K562 (cell line): ENCODE measurements at regions not wholly inside any gene's neighbourhood (a gene's known extent, or its start where the extent isn't known, plus 50 kb on each side); places are given as distances from the start of the nearest gene placed in this dataset.
"Not testable (repeated sequence)": the region's sequence is repeated elsewhere in the genome, so short reads cannot be mapped to it uniquely, and the experiment has no call there.

Experiments
- ATAC-seq: fragments of 200-7000 bp; cut with Tn5 transposase; 3 replicates; pipeline ENCODE4 v1.9.1; 2020; ENCODE audit warnings: moderate library complexity
- BruUV-seq: library from RNA; stranded (reverse); fragments of 400-500 nt; replicated peaks from 2 replicates; lab custom pipeline; 2021; lab: Mats Ljungman, UMichigan
- CTCF ChIA-PET: fragments of 300-600 bp; formaldehyde crosslinking; extraction: SDS; loops from one replicate; lab custom pipeline; 2021; ENCODE audit warnings: low intra/inter-chr PET ratio; lab: Yijun Ruan, JAX
- POLR2A ChIA-PET: fragments of 300-600, 350-650 bp; sonication (Branson Sonifier 250); formaldehyde crosslinking; extraction: SDS; loops from one replicate; lab custom pipeline; 2021; ENCODE audit warnings: antibody characterized with exemption, inconsistent platforms; lab: Yijun Ruan, JAX
- DNase-seq, 4 experiments: peaks; one replicate each; pipeline versions ENCODE4 v3.0.0 to v3.0.0-alpha.2; 2011 to 2018; ENCODE audit warnings: low spot score in 3 of 4, mixed read lengths in 3 of 4; ENCODE audit errors: extremely low read depth in 1 of 4
- FAIRE-seq: peaks from 2 replicates; lab custom pipeline; 2011; peaks lifted over from hg19 to GRCh38; lab: Jason Lieb, UNC
- H2AFZ ChIP-seq: 2 replicates; pipeline ENCODE4 v1.6.0; 2011; ENCODE audit warnings: low read depth, low read length, control low read depth, inconsistent platforms
- H3K27ac ChIP-seq: fragments of 200-600 bp; 3 replicates; pipeline ENCODE4 v1.8.0; 2011; ENCODE audit warnings: low read depth, mild to moderate bottlenecking, control low read depth, inconsistent platforms, low read length, moderate library complexity, mixed read lengths; ENCODE audit errors: extremely low read depth
- H3K27me3 ChIP-seq, 2 experiments: fragments of 300-600 bp in 1 of 2; 2 replicates in 1 of 2; 3 replicates in 1 of 2; pipeline versions ENCODE4 v1.6.0 to v1.8.0; 2011; ENCODE audit warnings: inconsistent platforms in 2 of 2, low read length in 2 of 2, mild to moderate bottlenecking in 1 of 2, mixed read lengths in 1 of 2, moderate library complexity in 1 of 2; ENCODE audit not compliant: control insufficient read depth in 2 of 2, insufficient read depth in 2 of 2
- H3K36me3 ChIP-seq: fragments of 300-600 bp; 3 replicates; pipeline ENCODE4 v1.8.0; 2011; ENCODE audit warnings: mild to moderate bottlenecking, low read length, inconsistent platforms; ENCODE audit not compliant: control insufficient read depth, insufficient read depth
- H3K4me1 ChIP-seq, 2 experiments: fragments of 200-600 bp in 1 of 2; replicated peaks in 1 of 2; 2 replicates in 1 of 2; 3 replicates in 1 of 2; pipeline versions ENCODE4 v1.5.1 to v1.8.0; 2011; ENCODE audit warnings: inconsistent platforms in 2 of 2, low read length in 2 of 2, mild to moderate bottlenecking in 1 of 2, mixed read lengths in 1 of 2, moderate library complexity in 1 of 2; ENCODE audit not compliant: control insufficient read depth in 2 of 2, insufficient read depth in 2 of 2
- H3K4me2 ChIP-seq: 2 replicates; pipeline ENCODE4 v1.6.1; 2011; ENCODE audit warnings: low read length, control low read depth, inconsistent platforms, mixed read lengths; ENCODE audit not compliant: insufficient read depth
- H3K4me3 ChIP-seq: fragments of 200-600 bp; sonication (generic), shearing (Covaris generic); 2 replicates; pipeline ENCODE4 v1.5.1; 2016; ENCODE audit warnings: control low read depth, inconsistent platforms
- H3K79me2 ChIP-seq: fragments of 200-600 bp; 3 replicates; pipeline ENCODE4 v1.8.0; 2011; ENCODE audit warnings: low read length, inconsistent platforms; ENCODE audit not compliant: control insufficient read depth, insufficient read depth
- H3K9ac ChIP-seq, 2 experiments: 2 replicates each; pipeline versions ENCODE4 v1.6.0 to v1.6.1; 2011; ENCODE audit warnings: low read depth in 2 of 2, low read length in 2 of 2, control low read depth in 1 of 2, inconsistent platforms in 1 of 2, mild to moderate bottlenecking in 1 of 2, mixed read lengths in 1 of 2; ENCODE audit not compliant: insufficient read depth in 1 of 2
- H3K9me1 ChIP-seq: one replicate; pipeline ENCODE4 v1.6.0; 2011; ENCODE audit warnings: inconsistent platforms, mild to moderate bottlenecking, low read length, moderate library complexity; ENCODE audit not compliant: control insufficient read depth, insufficient read depth
- H3K9me3 ChIP-seq: replicated peaks from 2 replicates; pipeline ENCODE4 v1.5.1; 2011; ENCODE audit warnings: low read depth, low read length, inconsistent platforms; ENCODE audit not compliant: control insufficient read depth, insufficient read depth
- H4K20me1 ChIP-seq: replicated peaks from 2 replicates; pipeline ENCODE4 v1.6.1; 2011; ENCODE audit warnings: low read length, inconsistent platforms, mixed read lengths; ENCODE audit not compliant: control insufficient read depth, insufficient read depth
- MAZ ChIP-seq, 2 experiments: fragments of 450-650 bp in 1 of 2; sonication (generic) in 1 of 2; formaldehyde crosslinking; IDR thresholded peaks in 1 of 2; conservative IDR thresholded peaks in 1 of 2; 2 replicates each; pipeline versions ENCODE4 v1.4.0 to v1.5.0; 2020; ENCODE audit warnings: mild to moderate bottlenecking in 1 of 2, missing genetic modification reagents in 1 of 2
- WGBS: fragments of 100-300 bp; shearing (Covaris generic); methylation state at CpG from one replicate; pipeline ENCODE4 v1.1.6; 2016; ENCODE audit warnings: low coverage, mixed read lengths; ENCODE audit not compliant: insufficient coverage; ENCODE audit errors: missing lambda C conversion rate; 5-methylcytosine and 5-hydroxymethylcytosine counted together
- in situ Hi-C: fragments of 300-500 bp; cut with MboI; formaldehyde crosslinking; loops from 4 replicates; pipeline ENCODE4 v1.15.0; 2018; ENCODE audit warnings: inconsistent platforms, mixed read lengths
- intact Hi-C: fragments of 100-400 bp; cut with micrococcal nuclease; formaldehyde crosslinking; loops from 2 replicates; pipeline ENCODE4 v1.14.2; 2022
- TF ChIP-seq, protein P1 (sequence below): fragments of 450-650 bp; IDR thresholded peaks from 2 replicates; pipeline ENCODE4 v1.6.1; 2016; ENCODE audit warnings: low read depth

DNA sequence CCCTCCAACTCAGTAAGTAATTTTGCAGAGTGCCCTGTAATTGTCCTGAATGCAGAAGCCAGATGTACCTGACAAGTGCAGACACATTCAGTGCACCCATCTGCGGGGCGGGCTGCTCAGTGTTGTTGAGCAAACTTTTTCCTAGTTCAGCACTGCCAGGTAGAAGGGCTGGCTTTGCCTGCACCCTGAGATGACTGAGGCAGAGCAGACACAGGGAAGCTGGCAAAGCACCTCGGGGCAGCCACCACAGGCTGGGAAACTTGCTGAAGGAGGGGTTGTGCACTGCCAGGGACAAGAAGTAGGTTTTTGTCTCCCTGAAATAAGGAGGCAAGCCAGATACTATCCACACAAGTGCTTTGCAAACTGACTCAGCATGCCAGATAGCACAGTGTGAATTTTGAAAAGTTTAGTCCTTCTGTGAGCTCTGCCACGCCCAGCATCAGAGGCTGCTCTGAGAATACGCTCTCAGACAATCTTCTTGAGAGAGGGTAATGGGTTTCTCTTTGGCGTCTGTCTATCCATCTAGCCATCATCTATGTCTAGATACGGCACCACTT is 62.3 kb downstream of the SOWAHC start:
- no peak overlapping the region for H2AFZ ChIP-seq
- CTCF ChIA-PET = no interaction called here
- no peaks in the 10 kb centered on the region for H3K4me1 ChIP-seq
- no peak overlapping the region for H3K9ac ChIP-seq
- no peak for ATAC-seq
- no peaks in the 10 kb centered on the region for H3K36me3 ChIP-seq
- under 1% methylated on average over 7 of the region's 7 CpGs for WGBS
- in situ Hi-C loops = no loop called here
- H3K9me1 ChIP-seq = no peaks in the 10 kb centered on the region
- no peak for DNase-seq
- POLR2A ChIA-PET = no interaction called here
- H3K27ac ChIP-seq = no peak overlapping the region
- H3K4me2 ChIP-seq = no peak overlapping the region
- no peak overlapping the region for H3K4me3 ChIP-seq
- no peaks in the 10 kb centered on the region for H4K20me1 ChIP-seq
- H3K27me3 ChIP-seq = peaks cover 5 to 11% of the 10 kb centered on the region in 2 experiments; a peak in 2 of 5 replicates
- FAIRE-seq = no peak
- H3K79me2 ChIP-seq = no peaks in the 10 kb centered on the region
- intact Hi-C loops = no loop called here
- TF ChIP-seq, protein P1, sequence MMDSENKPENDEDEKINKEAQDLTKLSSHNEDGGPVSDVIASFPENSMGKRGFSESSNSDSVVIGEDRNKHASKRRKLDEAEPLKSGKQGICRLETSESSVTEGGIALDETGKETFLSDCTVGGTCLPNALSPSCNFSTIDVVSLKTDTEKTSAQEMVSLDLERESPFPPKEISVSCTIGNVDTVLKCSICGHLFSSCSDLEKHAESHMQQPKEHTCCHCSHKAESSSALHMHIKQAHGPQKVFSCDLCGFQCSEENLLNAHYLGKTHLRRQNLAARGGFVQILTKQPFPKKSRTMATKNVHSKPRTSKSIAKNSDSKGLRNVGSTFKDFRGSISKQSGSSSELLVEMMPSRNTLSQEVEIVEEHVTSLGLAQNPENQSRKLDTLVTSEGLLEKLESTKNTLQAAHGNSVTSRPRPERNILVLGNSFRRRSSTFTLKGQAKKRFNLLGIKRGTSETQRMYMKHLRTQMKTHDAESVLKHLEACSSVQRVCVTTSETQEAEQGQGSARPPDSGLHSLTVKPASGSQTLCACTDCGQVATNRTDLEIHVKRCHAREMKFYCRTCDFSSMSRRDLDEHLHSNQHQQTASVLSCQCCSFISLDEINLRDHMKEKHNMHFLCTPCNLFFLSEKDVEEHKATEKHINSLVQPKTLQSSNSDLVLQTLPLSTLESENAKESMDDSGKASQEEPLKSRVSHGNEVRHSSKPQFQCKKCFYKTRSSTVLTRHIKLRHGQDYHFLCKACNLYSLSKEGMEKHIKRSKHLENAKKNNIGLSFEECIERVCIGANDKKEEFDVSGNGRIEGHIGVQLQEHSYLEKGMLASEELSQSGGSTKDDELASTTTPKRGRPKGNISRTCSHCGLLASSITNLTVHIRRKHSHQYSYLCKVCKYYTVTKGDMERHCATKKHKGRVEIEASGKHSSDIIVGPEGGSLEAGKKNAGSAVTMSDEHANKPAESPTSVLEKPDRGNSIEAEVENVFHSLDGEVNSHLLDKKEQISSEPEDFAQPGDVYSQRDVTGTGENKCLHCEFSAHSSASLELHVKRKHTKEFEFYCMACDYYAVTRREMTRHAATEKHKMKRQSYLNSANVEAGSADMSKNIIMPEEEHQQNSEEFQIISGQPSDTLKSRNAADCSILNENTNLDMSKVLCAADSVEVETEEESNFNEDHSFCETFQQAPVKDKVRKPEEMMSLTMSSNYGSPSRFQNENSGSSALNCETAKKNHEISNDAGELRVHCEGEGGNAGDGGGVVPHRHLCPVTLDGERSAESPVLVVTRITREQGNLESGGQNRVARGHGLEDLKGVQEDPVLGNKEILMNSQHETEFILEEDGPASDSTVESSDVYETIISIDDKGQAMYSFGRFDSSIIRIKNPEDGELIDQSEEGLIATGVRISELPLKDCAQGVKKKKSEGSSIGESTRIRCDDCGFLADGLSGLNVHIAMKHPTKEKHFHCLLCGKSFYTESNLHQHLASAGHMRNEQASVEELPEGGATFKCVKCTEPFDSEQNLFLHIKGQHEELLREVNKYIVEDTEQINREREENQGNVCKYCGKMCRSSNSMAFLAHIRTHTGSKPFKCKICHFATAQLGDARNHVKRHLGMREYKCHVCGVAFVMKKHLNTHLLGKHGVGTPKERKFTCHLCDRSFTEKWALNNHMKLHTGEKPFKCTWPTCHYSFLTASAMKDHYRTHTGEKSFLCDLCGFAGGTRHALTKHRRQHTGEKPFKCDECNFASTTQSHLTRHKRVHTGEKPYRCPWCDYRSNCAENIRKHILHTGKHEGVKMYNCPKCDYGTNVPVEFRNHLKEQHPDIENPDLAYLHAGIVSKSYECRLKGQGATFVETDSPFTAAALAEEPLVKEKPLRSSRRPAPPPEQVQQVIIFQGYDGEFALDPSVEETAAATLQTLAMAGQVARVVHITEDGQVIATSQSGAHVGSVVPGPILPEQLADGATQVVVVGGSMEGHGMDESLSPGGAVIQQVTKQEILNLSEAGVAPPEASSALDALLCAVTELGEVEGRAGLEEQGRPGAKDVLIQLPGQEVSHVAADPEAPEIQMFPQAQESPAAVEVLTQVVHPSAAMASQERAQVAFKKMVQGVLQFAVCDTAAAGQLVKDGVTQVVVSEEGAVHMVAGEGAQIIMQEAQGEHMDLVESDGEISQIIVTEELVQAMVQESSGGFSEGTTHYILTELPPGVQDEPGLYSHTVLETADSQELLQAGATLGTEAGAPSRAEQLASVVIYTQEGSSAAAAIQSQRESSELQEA = no peak
- no peak for TF ChIP-seq MAZ (CRISPR knock-in tag; conservative IDR thresholded peaks at IDR 0.05 in 1 of 2, IDR thresholded peaks at IDR 0.05 in 1 of 2)
- TF ChIP-seq, all 486 proteins: peak for 0
- BruUV-seq = no TSS peak
- no peaks in the 10 kb centered on the region for H3K9me3 ChIP-seq

DNA sequence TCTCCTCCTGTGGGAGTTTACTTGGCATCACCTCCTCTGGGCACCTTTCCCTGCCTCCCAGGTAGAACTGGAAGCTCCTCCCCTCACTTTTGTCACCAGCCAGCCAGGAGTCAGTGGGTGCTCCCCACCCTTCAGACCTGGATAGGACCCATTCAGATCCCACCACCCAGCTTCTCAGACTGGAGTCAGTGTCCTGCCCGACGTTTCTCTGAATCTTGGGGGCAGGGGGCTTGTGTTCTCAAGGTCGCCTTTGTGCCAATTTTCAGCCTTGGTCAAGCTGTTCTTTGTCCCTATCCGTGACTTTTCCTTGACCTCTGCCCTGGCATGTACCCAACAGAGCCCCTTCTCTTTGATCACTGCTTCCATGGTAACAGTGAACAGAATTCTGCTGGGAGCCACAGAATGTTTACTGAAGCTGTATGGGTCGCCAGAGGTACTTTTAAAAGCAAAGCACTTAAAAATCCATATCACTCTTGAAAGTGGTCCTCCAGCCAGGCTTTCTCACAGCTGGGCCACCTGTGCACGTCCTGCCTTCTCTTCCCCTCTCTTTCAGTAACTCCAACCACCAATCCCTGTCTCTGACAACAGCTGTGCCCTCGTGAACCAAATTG is 63.1 kb downstream of the SOWAHC start:
- ATAC-seq, DNase-seq, FAIRE-seq, H3K36me3 ChIP-seq, H3K9me1 ChIP-seq, H3K79me2 ChIP-seq, BruUV-seq, H3K4me3 ChIP-seq, H3K9me3 ChIP-seq, H3K9ac ChIP-seq, H3K4me2 ChIP-seq, H3K4me1 ChIP-seq, H4K20me1 ChIP-seq, intact Hi-C loops, H2AFZ ChIP-seq, CTCF ChIA-PET, POLR2A ChIA-PET, H3K27ac ChIP-seq, in situ Hi-C loops: not testable (repeated sequence)
- peaks cover 5 to 15% of the 10 kb centered on the region in 2 experiments; a peak in 2 of 5 replicates for H3K27me3 ChIP-seq
- WGBS = 0% methylated on average over 7 of the region's 7 CpGs
